HG03108 (cell line): ENCODE measurements at regions not wholly inside any gene's neighbourhood (a gene's known extent, or its start where the extent isn't known, plus 50 kb on each side); places are given as distances from the start of the nearest gene placed in this dataset.
"Not testable (repeated sequence)": the region's sequence is repeated elsewhere in the genome, so short reads cannot be mapped to it uniquely, and the experiment has no call there.

Source experiments
- ATAC-seq: cut with Tn5 transposase; IDR thresholded peaks from one replicate; pipeline ENCODE4 v1.9.1; 2021; ENCODE audit warnings: moderate library complexity; ENCODE audit not compliant: unreplicated experiment

DNA sequence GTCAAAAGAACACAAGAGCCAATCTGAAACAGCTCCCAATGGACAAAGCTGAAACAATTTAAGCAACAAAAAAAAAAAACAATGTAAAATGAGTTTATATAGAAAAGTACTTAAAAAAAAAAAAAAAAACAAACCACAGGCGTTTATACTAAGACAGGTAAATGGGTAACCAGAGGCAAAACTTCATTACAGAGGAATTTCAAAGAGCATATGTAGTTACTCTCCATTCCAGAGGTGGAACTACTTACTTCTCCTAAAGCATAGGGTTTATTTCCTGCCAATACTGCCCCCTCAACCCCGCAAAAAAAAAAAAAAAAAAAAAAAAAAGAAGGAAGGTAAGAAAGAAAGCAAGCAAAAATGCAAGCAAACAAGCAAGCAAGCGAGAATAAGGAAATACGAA, 132.9 kb downstream of the LIG4 start:
- ATAC-seq = no peak

DNA sequence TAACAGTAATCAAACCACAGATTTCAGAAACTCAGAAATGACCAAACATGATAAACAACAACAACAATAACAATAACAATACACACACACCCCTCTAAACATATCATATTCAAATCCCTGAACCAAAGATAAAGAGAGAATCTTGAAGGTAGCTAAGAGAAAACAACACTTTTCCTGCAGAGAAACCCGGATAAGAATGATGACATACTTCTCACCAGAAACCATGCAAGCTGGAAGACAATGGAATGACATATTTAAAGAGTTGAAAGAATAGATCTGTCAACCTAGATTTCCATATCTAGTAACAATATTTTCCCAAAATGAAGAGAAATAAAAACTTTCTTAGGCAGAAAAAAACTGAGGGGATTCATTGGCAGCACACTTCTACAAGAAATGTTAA, 138.1 kb downstream of the LIG4 start:
- no peak for ATAC-seq

DNA sequence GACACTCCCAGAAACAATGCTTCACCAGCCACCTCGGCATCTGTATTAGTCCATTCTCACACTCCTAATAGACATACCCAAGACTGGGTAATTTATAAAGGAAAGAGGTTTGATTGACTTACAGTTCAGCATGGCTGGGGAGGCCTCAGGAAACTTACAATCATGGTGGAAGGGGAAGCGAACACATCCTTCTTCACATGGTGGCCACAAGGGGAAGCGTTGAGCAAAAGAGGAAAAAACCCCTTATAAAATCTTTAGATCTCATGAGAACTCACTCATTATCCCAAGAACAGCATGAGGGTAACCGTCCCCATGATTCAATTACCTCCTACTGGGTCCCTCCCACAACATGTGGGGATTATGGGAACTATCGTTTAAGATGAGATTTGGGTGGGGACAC, 140.9 kb downstream of the LIG4 start:
- ATAC-seq = not testable (repeated sequence)

DNA sequence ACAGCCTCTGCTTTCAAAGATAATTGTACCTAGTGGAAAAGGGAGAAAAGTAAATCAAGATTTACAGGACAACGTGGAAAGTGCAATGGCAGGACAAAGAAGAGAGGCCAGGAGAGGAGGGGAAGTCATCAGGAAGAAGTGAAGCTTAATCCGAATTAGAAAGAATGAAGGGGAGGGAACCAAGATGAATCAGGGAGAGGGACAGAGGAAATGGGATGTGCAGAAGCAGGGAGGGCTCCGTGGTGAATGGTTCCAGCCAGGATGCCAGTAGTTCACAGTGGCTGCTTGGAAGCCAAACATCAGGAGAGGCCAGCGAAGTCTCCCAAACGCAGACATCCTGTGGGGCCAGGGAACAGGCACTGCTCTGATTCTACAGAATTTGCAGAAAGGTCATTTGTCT, 144.4 kb downstream of the LIG4 start:
- no peak for ATAC-seq

DNA sequence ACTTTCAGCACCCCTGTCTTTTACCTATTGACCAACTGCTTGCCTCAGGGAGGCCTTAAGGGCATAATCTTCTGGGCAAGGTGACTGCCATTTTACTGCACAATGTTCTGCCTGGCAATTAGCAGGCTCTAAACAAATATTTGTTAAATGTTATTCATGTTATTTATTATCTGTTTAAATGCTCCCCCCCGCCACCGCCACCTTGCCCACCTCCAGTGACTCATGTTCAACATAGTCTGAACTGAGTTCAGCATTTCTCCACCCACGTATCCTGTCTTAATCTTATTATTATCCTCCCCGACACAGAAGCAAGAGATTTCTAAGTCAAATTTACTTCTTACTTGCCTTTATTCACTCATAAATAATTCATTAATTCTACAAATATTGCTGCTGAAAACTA, 144.8 kb downstream of the LIG4 start:
- no peak for ATAC-seq

DNA sequence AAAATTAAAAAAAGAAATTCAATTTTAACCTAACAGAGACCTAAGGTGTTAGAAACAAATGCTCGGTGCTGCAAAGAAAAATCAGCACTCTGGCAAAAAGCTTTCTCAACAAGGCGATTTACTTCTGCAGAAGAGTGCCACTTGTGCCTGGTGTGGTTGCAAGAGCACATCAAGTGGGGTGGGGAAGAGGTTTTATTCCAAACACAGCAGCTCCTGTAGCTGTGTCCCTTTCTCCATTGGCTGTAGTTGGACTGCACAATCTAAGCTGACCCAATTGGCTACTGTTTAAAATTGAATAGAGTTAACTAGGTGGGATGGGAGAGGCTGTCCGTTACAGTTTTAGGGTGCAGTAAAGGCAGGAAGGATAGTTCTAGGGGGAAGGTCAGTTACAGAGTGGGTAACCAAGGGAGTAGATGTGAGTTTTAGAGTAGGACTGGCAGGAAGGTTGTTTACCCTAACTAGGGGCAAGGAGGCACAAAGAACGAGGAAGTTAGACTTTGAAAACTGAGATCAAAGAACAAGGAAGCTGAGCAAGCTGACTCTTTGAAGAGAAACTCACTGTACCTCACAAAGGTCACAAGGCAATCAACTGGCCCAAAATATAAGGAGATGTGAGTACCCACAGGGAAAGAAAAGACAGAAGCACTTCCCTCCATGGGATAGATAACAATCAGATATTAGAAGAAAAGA, 145.7 kb downstream of the LIG4 start:
- ATAC-seq = no peak

DNA sequence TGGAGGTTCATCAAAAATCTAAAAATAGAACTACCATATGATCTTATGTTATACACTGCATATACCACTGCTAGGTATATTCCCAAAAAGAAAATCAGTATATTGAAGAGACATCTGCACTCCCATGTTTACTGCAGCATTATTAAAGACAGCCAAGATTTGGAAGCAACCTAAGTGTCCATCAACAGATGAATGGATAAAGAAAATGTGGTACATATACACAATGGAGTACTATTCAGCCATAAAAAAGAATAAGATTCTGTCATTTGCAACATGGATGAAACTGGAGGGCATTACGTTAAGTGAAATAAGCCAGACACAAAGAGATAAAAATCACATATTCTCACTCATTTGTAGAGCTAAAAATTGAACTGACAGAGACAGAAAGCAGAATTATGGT, 151.0 kb downstream of the LIG4 start:
- ATAC-seq = not testable (repeated sequence)

DNA sequence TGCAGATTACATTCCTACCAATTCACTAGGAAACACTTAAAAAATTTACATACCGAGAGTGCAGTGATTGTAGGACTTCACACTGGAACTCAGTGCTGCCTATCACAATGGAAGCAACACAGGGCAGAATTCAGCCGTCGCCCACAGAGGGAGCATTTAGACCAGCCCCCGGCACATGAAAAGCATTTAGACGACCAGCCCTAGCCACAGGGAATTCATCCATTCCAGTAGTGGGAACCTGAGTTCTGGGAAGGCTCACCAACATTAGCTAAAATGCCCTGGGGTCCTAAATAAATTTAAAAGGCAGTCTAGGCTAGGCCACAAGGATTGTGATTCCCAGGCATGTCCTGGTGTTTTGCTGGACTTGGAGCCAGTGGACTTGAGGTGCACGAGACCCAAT, 155.2 kb downstream of the LIG4 start:
- no peak for ATAC-seq

DNA sequence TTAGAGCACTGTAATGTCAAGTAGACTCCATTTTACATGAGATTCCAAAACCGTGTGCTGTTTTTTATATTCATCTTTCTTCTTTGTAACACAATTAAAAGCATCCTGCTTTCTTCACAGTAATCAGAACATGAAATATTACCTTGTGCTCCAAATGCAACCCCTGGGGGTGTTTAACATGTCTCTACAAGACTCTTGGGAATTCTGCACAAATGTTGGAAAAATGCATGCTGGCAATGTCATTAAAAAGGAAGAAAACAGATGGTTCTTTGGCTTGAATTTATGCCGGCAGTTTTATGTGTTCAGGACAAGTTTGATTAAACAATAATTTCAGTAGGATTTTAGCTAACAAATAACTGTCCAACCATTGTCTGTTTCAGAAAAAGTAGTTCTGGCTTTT, 159.1 kb downstream of the LIG4 start:
- no peak for ATAC-seq

DNA sequence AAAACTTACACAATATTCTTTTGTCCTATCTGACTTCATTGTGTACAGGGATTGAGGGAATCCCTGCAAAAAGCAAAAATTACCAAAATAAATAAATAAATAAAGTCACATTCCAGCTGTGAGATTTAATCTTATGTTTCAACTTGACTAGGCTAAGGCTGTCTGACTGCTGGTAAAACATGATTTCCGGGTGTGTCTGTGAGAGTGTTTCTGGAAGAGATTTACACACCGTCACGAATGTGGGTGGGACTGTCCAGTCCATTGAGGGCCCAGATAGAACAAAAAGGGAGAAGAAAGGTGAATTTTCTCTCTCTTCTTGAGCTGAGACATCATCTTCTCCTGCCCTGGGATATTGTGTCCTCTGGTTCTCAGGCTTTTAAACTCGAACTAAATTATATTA, 166.1 kb downstream of the LIG4 start:
- ATAC-seq = no peak

DNA sequence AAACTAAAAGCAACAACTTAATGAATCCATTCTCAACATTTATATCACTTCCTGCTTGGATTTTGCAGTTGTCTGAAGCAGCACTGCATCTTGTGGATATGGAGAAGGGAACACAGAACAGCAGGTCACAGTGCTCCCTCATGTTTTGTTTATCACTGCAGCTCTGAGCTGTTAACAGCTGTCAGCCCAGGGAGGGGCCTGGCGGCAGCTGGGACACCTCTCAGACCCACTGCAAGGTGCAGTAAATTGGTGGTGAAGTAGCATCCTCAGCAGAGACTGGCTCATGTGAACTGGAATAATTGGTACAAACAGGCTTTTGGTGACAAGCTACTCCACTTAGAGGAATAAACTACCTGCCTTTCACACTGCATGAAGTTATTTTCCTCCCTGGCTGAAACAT, 170.4 kb downstream of the LIG4 start:
- no peak for ATAC-seq

DNA sequence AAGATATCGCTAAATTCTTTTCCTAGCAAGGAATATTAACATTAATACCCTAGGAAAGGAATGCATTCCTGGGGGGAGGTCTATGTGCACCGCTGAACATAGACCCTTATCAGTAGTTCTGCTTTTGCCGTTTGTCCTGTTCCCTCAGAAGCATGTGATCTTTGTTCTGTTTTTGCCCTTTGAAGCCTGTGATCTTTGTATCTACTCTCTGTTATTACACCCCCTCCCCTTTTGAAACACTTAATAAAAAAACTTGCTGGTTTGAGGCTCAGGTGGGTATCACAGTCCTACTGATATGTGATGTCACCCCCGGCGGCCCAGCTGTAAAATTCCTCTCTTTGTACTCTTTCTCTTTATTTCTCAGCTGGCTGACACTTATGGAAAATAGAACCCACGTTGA, 172.5 kb downstream of the LIG4 start:
- ATAC-seq = not testable (repeated sequence)

DNA sequence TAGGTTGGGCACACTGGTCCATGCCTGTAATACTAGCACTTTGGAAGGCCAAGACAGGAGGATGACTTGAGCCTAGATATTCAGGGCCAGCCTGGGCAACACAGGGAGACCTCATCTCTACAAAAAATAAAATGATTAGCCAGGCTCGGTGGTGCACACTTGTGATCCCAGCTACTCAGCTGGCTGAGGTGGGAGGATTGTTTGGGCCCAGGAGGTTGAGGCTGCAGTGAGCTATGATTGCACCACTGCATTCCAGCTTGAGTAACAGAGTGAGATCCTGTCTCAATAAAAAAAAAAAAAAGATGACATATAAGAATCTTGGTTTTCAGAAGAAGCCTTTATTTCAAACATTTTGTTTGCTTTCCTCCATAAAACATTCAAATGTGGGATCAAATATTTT, 178.0 kb downstream of the LIG4 start:
- no peak for ATAC-seq

DNA sequence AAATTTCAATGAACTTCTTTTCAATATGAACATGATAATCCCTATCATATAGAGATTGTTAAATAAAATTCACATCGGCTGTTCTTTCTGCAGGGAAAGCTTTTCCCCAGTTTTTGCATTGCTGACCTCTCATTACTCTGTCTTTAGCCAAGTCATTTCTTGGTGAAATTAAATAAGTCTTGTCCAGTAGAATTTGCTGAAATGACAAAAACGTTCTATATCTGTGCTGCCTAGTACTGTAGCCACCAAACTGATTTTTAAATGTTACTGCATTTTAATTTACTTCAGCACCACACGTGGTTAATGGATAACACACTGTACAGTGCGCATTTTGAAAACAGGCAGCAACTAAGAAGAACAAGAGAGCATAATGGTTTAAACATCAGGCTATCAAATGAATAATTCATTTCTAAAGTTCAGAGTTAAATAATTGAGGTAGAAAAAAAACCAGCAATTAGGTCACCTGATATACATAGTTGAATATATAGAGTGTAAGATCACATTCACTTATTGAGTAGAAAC, 178.9 kb downstream of the LIG4 start:
- no peak for ATAC-seq

DNA sequence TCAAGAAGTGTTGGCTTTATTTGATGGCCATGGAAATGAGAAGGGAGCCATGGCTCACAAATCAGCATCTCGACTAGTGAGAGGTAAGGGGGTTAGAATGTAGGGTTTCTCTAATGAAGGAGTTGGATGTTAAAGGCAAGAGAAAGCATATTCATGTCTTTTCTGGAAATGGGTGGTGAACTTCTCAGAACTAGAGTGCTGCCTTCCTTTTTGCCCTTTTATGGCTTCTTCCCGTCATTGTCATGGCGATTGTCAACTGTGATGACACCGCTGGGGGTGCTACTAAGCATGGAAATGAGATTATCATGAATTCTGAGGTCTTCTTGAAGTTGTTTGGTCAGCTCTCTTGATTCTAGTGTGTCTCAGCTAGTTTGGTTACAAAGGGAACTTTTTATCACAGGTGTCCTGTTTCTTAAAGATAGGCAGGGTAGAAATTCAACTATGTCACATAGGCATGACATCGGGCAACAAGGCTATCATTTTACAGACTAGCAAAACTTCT, 180.4 kb downstream of the LIG4 start:
- ATAC-seq = no peak

DNA sequence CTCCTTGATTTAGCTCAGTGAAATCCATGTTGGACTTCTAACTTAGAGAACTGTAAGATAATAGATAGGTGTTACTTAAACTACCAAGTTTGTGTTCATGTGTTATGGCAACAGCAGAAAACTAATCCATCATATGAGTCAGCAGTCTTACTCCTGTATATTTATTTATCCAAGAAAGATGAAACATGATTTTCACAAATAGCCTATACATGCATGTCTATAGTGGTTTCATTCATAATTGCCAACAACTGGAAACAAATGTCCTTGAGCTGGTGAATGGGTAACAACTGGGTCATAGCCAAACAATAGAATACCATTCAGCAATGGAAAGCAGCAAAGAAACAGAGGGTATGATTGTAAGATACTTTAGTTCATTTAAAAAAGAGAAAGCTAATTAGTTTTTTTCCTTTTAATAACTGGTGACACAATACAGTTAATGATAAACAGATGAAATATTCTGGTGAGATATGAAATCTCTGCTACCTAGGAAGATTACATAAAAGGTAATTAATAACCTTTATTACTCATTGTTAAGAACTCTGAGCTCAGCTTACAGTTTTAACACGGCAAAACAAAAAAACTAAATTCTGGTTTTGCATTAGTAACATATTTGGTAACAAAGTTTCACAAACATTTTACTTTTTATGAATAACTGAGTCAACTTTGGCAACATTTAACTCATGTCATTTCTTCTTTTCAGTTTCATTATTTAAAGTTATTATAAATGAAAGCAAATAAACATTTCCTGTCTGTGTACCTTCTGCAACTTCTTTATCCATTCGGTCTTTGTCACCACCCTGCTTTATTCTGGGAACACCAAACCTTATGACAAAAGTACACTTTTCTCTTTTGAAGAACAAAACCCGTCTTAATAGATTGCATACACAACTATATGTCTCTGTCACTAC, 181.3 kb downstream of the LIG4 start:
- no peak for ATAC-seq

DNA sequence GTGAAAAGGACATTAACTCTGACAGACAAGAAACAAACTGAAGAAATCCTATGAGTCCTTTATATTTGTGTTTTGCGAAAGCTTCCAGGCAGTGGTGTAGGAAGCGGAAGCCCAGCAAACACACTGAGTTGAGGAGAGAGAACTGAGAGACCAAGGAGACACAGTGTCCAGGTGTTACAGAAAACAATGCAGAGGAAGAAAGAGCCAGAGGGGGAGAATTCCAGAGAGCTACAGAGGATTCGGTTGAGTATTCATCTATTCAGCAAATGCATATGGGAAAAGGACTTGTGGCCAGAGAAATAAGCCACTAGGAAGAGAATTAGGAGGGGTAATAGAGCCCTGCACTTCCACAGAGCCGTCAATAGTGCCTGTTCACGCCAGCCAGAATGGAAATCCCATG, 183.5 kb downstream of the LIG4 start:
- ATAC-seq = no peak

DNA sequence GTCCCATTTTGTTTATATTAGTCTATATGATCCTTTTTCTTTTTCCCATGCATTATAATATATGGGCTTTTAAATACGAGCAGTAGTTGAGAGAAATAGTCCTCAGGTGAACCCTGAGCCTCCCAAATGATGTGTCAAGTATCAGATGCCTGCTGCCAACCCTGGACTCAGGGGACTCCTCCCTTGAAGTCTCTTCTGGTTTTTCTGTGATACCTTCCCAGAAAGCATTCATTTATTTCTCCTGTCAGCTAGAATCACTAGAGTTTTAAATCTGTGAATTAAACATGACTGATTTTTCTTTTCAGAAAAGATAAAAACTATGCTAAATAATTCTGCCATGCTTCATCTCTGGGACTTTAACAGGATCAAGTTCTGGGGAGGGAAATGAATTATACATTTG, 184.6 kb downstream of the LIG4 start:
- ATAC-seq = no peak

DNA sequence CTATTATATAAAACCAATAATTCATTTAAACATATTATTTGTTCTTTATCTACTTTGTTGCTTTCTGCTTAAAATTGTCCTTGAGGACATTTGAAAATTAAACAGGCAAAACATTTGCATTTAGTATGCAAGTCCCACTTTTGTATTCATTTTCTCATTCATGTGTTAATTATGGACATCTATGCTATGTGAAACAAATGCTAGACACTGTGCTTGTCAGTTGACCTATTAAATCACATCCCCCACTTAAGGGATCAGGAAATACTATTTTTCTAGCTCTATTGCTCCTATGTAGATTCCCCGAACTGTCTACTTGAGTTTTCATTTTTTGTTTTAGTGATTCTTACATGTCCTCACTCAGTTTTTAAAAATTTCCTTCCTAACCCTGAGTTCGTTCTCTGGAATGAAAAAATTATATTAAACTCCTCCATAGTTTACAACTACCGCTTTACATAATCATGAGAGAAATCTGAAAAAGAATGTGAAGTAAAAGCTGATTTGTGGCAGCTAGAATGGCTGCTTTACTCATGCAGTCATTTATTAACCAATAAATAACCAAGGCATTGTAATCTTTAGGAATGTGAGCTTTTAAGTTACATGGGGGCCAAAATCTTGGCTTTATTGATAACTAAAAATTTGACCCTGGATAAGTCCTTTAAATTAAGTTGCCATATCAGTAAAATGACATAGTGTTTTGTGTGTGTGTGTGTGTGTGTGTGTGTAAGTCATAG, 188.5 kb downstream of the LIG4 start:
- no peak for ATAC-seq

DNA sequence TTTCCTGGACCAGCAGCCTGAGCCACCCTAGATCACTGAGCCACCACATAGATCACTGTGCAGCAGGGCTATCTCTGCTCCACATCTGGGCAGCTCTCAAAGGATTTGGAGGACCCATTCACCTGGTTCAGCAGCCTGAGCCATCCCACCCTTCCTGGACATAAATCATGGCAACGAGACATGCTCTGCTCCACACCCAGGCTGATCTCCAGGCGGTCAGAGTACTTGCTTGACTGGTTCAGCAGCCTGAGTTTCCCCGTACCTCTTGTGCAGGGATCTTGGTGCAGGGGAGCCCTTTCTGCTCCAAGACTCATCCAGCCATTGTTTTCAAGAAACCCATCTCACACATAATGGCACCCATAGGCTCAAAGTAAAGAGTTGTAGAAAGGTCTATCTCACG, 195.3 kb downstream of the LIG4 start:
- no peak for ATAC-seq

DNA sequence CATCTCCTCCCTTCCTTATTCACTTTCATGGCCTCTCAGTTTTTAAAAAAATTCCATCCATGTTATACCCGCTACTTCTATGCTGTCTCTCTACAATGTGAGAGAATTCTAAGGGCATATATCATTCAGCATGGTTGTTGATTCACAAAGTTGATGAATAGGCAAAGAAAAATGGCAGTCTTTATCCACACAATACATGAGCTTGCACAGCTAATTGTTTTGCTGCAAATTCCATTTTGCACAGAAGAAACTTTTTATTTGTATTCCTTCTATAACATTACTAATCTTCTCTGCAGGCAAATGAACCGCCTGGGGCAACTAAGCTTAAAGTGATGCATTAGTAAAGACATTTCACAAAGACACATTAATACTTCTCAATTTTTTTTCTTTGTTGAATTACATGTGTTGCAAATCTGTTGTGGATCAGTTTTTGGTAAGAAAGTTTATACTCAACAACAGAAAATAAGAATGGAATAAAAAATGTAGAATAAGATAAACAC, 196.9 kb downstream of the LIG4 start:
- ATAC-seq = no peak
